ENCODE measurements at regions not wholly inside any gene's neighbourhood (a gene's known extent, or its start where the extent isn't known, plus 50 kb on each side); places are given as distances from the start of the nearest gene placed in this dataset.

GRCh38 chrX:39017716-39018115 lies 216.5 kb downstream of the MID1IP1 start:
- POLR2A ChIA-PET (ENCODE audit: unreplicated experiment), result no interaction called here
- no peak overlapping the region for H2AFZ ChIP-seq (ENCODE audit: low read length)
- peaks cover 17% of the 10 kb centered on the region for H3K4me1 ChIP-seq (ENCODE audit: insufficient read depth, low read length)
- no peaks in the 10 kb centered on the region for H3F3A ChIP-seq (ENCODE audit: low read length, unreplicated experiment)
- no peak for TF ChIP-seq EZH2 (IDR thresholded peaks at IDR 0.05; ENCODE audit: low read length, unreplicated experiment)
- no peak for TF ChIP-seq EZH2phosphoT487 (IDR thresholded peaks at IDR 0.05; ENCODE audit: borderline replicate concordance, low read length)
- no peak for TF ChIP-seq CTCF (conservative IDR thresholded peaks at IDR 0.05; ENCODE audit: low read depth, low read length)
- H3K4me2 ChIP-seq (ENCODE audit: low read length), result no peak overlapping the region
- H3K36me3 ChIP-seq (ENCODE audit: low read depth, low read length), result no peaks in the 10 kb centered on the region
- H3K4me3 ChIP-seq (ENCODE audit: low read length), result no peak overlapping the region
- CTCF ChIA-PET, result no interaction called here
- intact Hi-C loops (cut with micrococcal nuclease), result loop anchor here (10.0 kb wide), 1 partner anchor 213 kb away; the partner anchor contains the start of gene MID1IP1
- no peak overlapping the region for H3K9ac ChIP-seq (ENCODE audit: low read length)
- DNase-seq (no peak), ATAC-seq (no peak)
- H3K27me3 ChIP-seq (ENCODE audit: low read length), result no peaks in the 10 kb centered on the region
- no peaks in the 10 kb centered on the region for H3K9me3 ChIP-seq (ENCODE audit: low read length)
- H4K20me1 ChIP-seq (ENCODE audit: low read length), result no peaks in the 10 kb centered on the region
- no peaks in the 10 kb centered on the region for H3K79me2 ChIP-seq (ENCODE audit: low read length)
- H3K9me2 ChIP-seq (replicated peaks; ENCODE audit: low read length), result no peaks in the 10 kb centered on the region
- no TSS peak for BruUV-seq (replicated peaks)
- no peak overlapping the region for H3K27ac ChIP-seq (ENCODE audit: low read length)

GRCh38 chrX:39018541-39018940 lies 217.3 kb downstream of the MID1IP1 start:
- H3K4me1 ChIP-seq (ENCODE audit: insufficient read depth, low read length), result peaks cover 9% of the 10 kb centered on the region
- intact Hi-C loops (cut with micrococcal nuclease), result loop anchor here (10.0 kb wide), 1 partner anchor 214 kb away; the partner anchor contains the start of gene MID1IP1
- no peak overlapping the region for H3K9ac ChIP-seq (ENCODE audit: low read length)
- ChIA-PET CTCF (no interaction called here), POLR2A (ENCODE audit: unreplicated experiment) (no interaction called here)
- DNase-seq (no peak), ATAC-seq (no peak)
- H4K20me1 ChIP-seq (ENCODE audit: low read length), result no peaks in the 10 kb centered on the region
- TF ChIP-seq CTCF (conservative IDR thresholded peaks at IDR 0.05; ENCODE audit: low read depth, low read length) (no peak), EZH2 (IDR thresholded peaks at IDR 0.05; ENCODE audit: low read length, unreplicated experiment) (no peak), EZH2phosphoT487 (IDR thresholded peaks at IDR 0.05; ENCODE audit: borderline replicate concordance, low read length) (no peak)
- no peaks in the 10 kb centered on the region for H3K36me3 ChIP-seq (ENCODE audit: low read depth, low read length)
- no peaks in the 10 kb centered on the region for H3K79me2 ChIP-seq (ENCODE audit: low read length)
- H3K4me2 ChIP-seq (ENCODE audit: low read length), result no peak overlapping the region
- no peak overlapping the region for H3K4me3 ChIP-seq (ENCODE audit: low read length)
- H3K9me2 ChIP-seq (replicated peaks; ENCODE audit: low read length), result no peaks in the 10 kb centered on the region
- H3F3A ChIP-seq (ENCODE audit: low read length, unreplicated experiment), result no peaks in the 10 kb centered on the region
- H2AFZ ChIP-seq (ENCODE audit: low read length), result no peak overlapping the region
- no peak overlapping the region for H3K27ac ChIP-seq (ENCODE audit: low read length)
- H3K27me3 ChIP-seq (ENCODE audit: low read length), result no peaks in the 10 kb centered on the region
- BruUV-seq (replicated peaks), result no TSS peak
- no peaks in the 10 kb centered on the region for H3K9me3 ChIP-seq (ENCODE audit: low read length)

GRCh38 chrX:39019056-39019455 lies 217.8 kb downstream of the MID1IP1 start:
- Histone ChIP-seq H3K9me2 (replicated peaks; ENCODE audit: low read length) (no peaks in the 10 kb centered on the region), H3K4me2 (ENCODE audit: low read length) (no peak overlapping the region), H3K27ac (ENCODE audit: low read length) (no peak overlapping the region), H2AFZ (ENCODE audit: low read length) (no peak overlapping the region), H3K79me2 (ENCODE audit: low read length) (no peaks in the 10 kb centered on the region), H3K4me3 (ENCODE audit: low read length) (no peak overlapping the region), H3K27me3 (ENCODE audit: low read length) (no peaks in the 10 kb centered on the region), H4K20me1 (ENCODE audit: low read length) (no peaks in the 10 kb centered on the region), H3K4me1 (ENCODE audit: insufficient read depth, low read length) (peaks cover 4% of the 10 kb centered on the region), H3K36me3 (ENCODE audit: low read depth, low read length) (no peaks in the 10 kb centered on the region), H3K9me3 (ENCODE audit: low read length) (no peaks in the 10 kb centered on the region), H3F3A (ENCODE audit: low read length, unreplicated experiment) (no peaks in the 10 kb centered on the region), H3K9ac (ENCODE audit: low read length) (no peak overlapping the region)
- no TSS peak for BruUV-seq (replicated peaks)
- ATAC-seq (no peak), DNase-seq (no peak)
- no peak for TF ChIP-seq EZH2 (IDR thresholded peaks at IDR 0.05; ENCODE audit: low read length, unreplicated experiment)
- ChIA-PET CTCF (no interaction called here), POLR2A (ENCODE audit: unreplicated experiment) (no interaction called here)
- intact Hi-C loops (cut with micrococcal nuclease), result loop anchor here (10.0 kb wide), 1 partner anchor 214 kb away; the partner anchor contains the start of gene MID1IP1
